Right atrium auricular region (tissue), 2 donors: ENCODE measurements at regions not wholly inside any gene's neighbourhood (a gene's known extent, or its start where the extent isn't known, plus 50 kb on each side); places are given as distances from the start of the nearest gene placed in this dataset.

Experiments used
- DNase-seq: peaks from one replicate; pipeline ENCODE4 v3.0.0-alpha.2; 2019; ENCODE audit warnings: low spot score
- H3K27ac ChIP-seq, 2 donors: fragments of 200-600 bp; sonication (generic); 1 replicate in 1 of 2; 2 replicates in 1 of 2; pipeline ENCODE4 v1.5.1; 2016 to 2019
- H3K27me3 ChIP-seq, 2 donors: fragments of 200-600 bp; sonication (generic); one replicate each; pipeline versions ENCODE4 v1.5.1 to v1.6.0; 2017 to 2019
- H3K36me3 ChIP-seq: fragments of 200-600 bp; sonication (generic); one replicate; pipeline ENCODE4 v1.5.1; 2016
- H3K4me1 ChIP-seq, 2 donors: fragments of 200-600 bp; sonication (generic); one replicate each; pipeline versions ENCODE4 v1.5.1 to v1.6.0; 2017 to 2019
- H3K4me3 ChIP-seq, 2 donors: fragments of 200-600 bp; sonication (generic); 1 replicate in 1 of 2; 2 replicates in 1 of 2; pipeline ENCODE4 v1.5.1; 2017 to 2019; ENCODE audit warnings: mild to moderate bottlenecking in 1 of 2, moderate library complexity in 1 of 2
- H3K9me3 ChIP-seq, 2 donors: fragments of 200-600 bp; sonication (generic); one replicate each; pipeline ENCODE4 v1.5.1; 2019
- CTCF ChIP-seq, 2 donors: fragments of 200-600 bp; sonication (generic); IDR thresholded peaks; one replicate each; pipeline ENCODE4 v1.5.1; 2019; ENCODE audit warnings: antibody characterized with exemption in 2 of 2

- H3K4me1 ChIP-seq: no peaks in the 10 kb centered on the region
- no peak for DNase-seq
- no peak for TF ChIP-seq CTCF (IDR thresholded peaks at IDR 0.05)
- no peaks in the 10 kb centered on the region for H3K36me3 ChIP-seq
- no peak overlapping the region for H3K27ac ChIP-seq
- H3K9me3 ChIP-seq: peaks cover 0 to 9% of the 10 kb centered on the region in 2 donors
- no peak overlapping the region for H3K4me3 ChIP-seq
- no peaks in the 10 kb centered on the region for H3K27me3 ChIP-seq
Measured at GRCh38 chr5:110043025-110043424, 353.3 kb downstream of the MAN2A1 start.

GRCh38 chr5:110045158-110045557 is 355.4 kb downstream of the MAN2A1 start:
- H3K36me3 ChIP-seq: no peaks in the 10 kb centered on the region
- no peak for TF ChIP-seq CTCF (IDR thresholded peaks at IDR 0.05)
- DNase-seq: no peak
- no peak overlapping the region for H3K27ac ChIP-seq
- H3K27me3 ChIP-seq: no peaks in the 10 kb centered on the region
- no peaks in the 10 kb centered on the region for H3K4me1 ChIP-seq
- H3K4me3 ChIP-seq: no peak overlapping the region
- peaks cover 0 to 9% of the 10 kb centered on the region in 2 donors for H3K9me3 ChIP-seq

GRCh38 chr5:110048491-110048890 is 358.8 kb downstream of the MAN2A1 start:
- Histone ChIP-seq H3K4me1 (no peaks in the 10 kb centered on the region), H3K27ac (no peak overlapping the region), H3K4me3 (no peak overlapping the region), H3K9me3 (no peaks in the 10 kb centered on the region), H3K27me3 (no peaks in the 10 kb centered on the region), H3K36me3 (no peaks in the 10 kb centered on the region)
- TF ChIP-seq CTCF (IDR thresholded peaks at IDR 0.05): no peak
- no peak for DNase-seq

- Histone ChIP-seq H3K27me3 (no peaks in the 10 kb centered on the region), H3K4me1 (no peaks in the 10 kb centered on the region), H3K36me3 (no peaks in the 10 kb centered on the region), H3K4me3 (no peak overlapping the region), H3K27ac (no peak overlapping the region), H3K9me3 (no peaks in the 10 kb centered on the region)
- no peak for DNase-seq
- no peak for TF ChIP-seq CTCF (IDR thresholded peaks at IDR 0.05)
Measured at GRCh38 chr5:110049816-110050215, 360.1 kb downstream of the MAN2A1 start.

GRCh38 chr5:110050640-110051345 is 361.1 kb downstream of the MAN2A1 start:
- TF ChIP-seq CTCF (IDR thresholded peaks at IDR 0.05): no peak
- H3K4me3 ChIP-seq: no peak overlapping the region
- no peaks in the 10 kb centered on the region for H3K36me3 ChIP-seq
- H3K27ac ChIP-seq: no peak overlapping the region
- no peaks in the 10 kb centered on the region for H3K4me1 ChIP-seq
- no peak for DNase-seq
- H3K9me3 ChIP-seq: no peaks in the 10 kb centered on the region
- H3K27me3 ChIP-seq: no peaks in the 10 kb centered on the region

GRCh38 chr5:110053205-110053604 is 363.5 kb downstream of the MAN2A1 start:
- Histone ChIP-seq H3K4me1 (no peaks in the 10 kb centered on the region), H3K36me3 (no peaks in the 10 kb centered on the region), H3K9me3 (no peaks in the 10 kb centered on the region), H3K4me3 (no peak overlapping the region), H3K27me3 (no peaks in the 10 kb centered on the region), H3K27ac (no peak overlapping the region)
- no peak for TF ChIP-seq CTCF (IDR thresholded peaks at IDR 0.05)
- no peak for DNase-seq
